ENCODE measurements at regions not wholly inside any gene's neighbourhood (a gene's known extent, or its start where the extent isn't known, plus 50 kb on each side); places are given as distances from the start of the nearest gene placed in this dataset.
"Not testable (repeated sequence)": the region's sequence is repeated elsewhere in the genome, so short reads cannot be mapped to it uniquely, and the experiment has no call there.

GRCh38 chr6:76852776-76853175 lies 610.5 kb downstream of the HTR1B start:
- Mint-ChIP-seq H3K4me3 (no peak overlapping the region), H3K27me3 (ENCODE audit: low read depth in 2 of 2) (no peaks in the 10 kb centered on the region), H3K27ac (no peak overlapping the region), H3K36me3 (no peaks in the 10 kb centered on the region), H3K4me1 (no peaks in the 10 kb centered on the region), H3K9me3 (peaks cover 17 to 20% of the 10 kb centered on the region in 2 donors)
- TF ChIP-seq, protein P1, sequence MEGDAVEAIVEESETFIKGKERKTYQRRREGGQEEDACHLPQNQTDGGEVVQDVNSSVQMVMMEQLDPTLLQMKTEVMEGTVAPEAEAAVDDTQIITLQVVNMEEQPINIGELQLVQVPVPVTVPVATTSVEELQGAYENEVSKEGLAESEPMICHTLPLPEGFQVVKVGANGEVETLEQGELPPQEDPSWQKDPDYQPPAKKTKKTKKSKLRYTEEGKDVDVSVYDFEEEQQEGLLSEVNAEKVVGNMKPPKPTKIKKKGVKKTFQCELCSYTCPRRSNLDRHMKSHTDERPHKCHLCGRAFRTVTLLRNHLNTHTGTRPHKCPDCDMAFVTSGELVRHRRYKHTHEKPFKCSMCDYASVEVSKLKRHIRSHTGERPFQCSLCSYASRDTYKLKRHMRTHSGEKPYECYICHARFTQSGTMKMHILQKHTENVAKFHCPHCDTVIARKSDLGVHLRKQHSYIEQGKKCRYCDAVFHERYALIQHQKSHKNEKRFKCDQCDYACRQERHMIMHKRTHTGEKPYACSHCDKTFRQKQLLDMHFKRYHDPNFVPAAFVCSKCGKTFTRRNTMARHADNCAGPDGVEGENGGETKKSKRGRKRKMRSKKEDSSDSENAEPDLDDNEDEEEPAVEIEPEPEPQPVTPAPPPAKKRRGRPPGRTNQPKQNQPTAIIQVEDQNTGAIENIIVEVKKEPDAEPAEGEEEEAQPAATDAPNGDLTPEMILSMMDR (IDR thresholded peaks at IDR 0.05), result no peak
- WGBS (ENCODE audit: insufficient coverage), result 77% methylated on average over 1 of the region's 1 CpG
- intact Hi-C loops (cut with micrococcal nuclease), result no loop called here
- H3K4me3 ChIP-seq (ENCODE audit: low read length), result no peak overlapping the region
- no peaks in the 10 kb centered on the region for H3K27me3 ChIP-seq (ENCODE audit: control insufficient read depth, insufficient read depth, low read length)
- no peak for DNase-seq
- H3K9me3 ChIP-seq (ENCODE audit: control insufficient read depth, insufficient read depth, low read length), result peaks cover 13% of the 10 kb centered on the region
- H3K4me1 ChIP-seq (ENCODE audit: control insufficient read depth, insufficient read depth, low read length), result no peaks in the 10 kb centered on the region
- no peak for ATAC-seq
- no peak overlapping the region for H3K27ac ChIP-seq (ENCODE audit: low read length)
- H3K36me3 ChIP-seq (ENCODE audit: control insufficient read depth, insufficient read depth, low read length), result no peaks in the 10 kb centered on the region

DNA sequence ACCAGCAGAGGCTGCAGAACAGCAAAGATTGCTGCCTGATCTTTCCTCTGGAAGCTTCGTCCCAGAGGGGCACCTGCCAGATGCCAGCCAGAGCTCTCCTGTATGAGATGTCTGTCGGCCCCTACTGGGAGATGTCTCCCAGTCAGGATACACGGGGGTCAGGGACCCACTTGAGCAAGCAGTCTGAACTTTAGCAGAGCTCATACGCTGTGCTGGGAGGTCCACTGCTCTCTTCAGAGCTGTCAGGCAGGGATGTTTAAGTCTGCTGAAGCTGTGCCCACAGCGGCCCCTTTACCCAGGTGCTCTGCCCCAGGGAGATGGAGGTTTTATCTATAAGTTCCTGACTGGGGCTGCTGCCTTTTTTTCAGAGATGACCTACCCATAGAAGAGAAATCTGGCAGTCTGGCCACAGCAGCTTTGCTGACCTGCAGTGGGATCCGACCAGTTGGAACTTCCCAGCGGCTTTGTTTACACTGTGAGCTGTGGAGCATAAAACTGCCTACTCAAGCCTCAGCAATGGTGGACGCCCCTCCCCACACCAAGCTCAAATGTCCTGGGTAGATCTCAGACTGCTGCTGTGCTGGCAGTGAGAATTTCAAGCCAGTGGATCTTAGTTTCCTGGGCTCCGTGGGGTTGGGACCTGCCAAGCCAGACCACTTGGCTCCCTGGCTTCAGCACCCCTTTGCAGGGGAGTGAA lies 613.9 kb downstream of the HTR1B start:
- intact Hi-C loops (cut with micrococcal nuclease); H3K4me1 ChIP-seq (ENCODE audit: control insufficient read depth, insufficient read depth, low read length); H3K27ac Mint-ChIP-seq; H3K27me3 Mint-ChIP-seq (ENCODE audit: low read depth in 2 of 2); H3K4me3 Mint-ChIP-seq; H3K27me3 ChIP-seq (ENCODE audit: control insufficient read depth, insufficient read depth, low read length); DNase-seq; H3K4me3 ChIP-seq (ENCODE audit: low read length); H3K36me3 Mint-ChIP-seq; H3K27ac ChIP-seq (ENCODE audit: low read length); ATAC-seq; H3K36me3 ChIP-seq (ENCODE audit: control insufficient read depth, insufficient read depth, low read length); H3K4me1 Mint-ChIP-seq: not testable (repeated sequence)
- peaks cover 21 to 35% of the 10 kb centered on the region in 2 donors for H3K9me3 Mint-ChIP-seq
- H3K9me3 ChIP-seq (ENCODE audit: control insufficient read depth, insufficient read depth, low read length), result peaks cover 13% of the 10 kb centered on the region
- WGBS (ENCODE audit: insufficient coverage), result 86% methylated on average over 9 of the region's 9 CpGs

- peaks cover 9% of the 10 kb centered on the region for H3K36me3 Mint-ChIP-seq
- peaks cover 3% of the 10 kb centered on the region for H3K9me3 ChIP-seq (ENCODE audit: control insufficient read depth, insufficient read depth, low read length)
- no peaks in the 10 kb centered on the region for H3K36me3 ChIP-seq (ENCODE audit: control insufficient read depth, insufficient read depth, low read length)
- no peaks in the 10 kb centered on the region for H3K27me3 ChIP-seq (ENCODE audit: control insufficient read depth, insufficient read depth, low read length)
- peaks cover 27 to 34% of the 10 kb centered on the region in 2 donors for H3K9me3 Mint-ChIP-seq
- DNase-seq (no peak), ATAC-seq (no peak)
- intact Hi-C loops (cut with micrococcal nuclease), result no loop called here
- no peak overlapping the region for H3K4me3 ChIP-seq (ENCODE audit: low read length)
- H3K27ac Mint-ChIP-seq, result no peak overlapping the region
- no peaks in the 10 kb centered on the region for H3K4me1 Mint-ChIP-seq
- 0% methylated on average over 1 of the region's 1 CpG for WGBS (ENCODE audit: insufficient coverage)
- H3K4me3 Mint-ChIP-seq, result no peak overlapping the region
- no peaks in the 10 kb centered on the region for H3K4me1 ChIP-seq (ENCODE audit: control insufficient read depth, insufficient read depth, low read length)
- TF ChIP-seq, protein P1 (IDR thresholded peaks at IDR 0.05), result no peak
- H3K27ac ChIP-seq (ENCODE audit: low read length), result no peak overlapping the region
- H3K27me3 Mint-ChIP-seq (ENCODE audit: low read depth in 2 of 2), result no peaks in the 10 kb centered on the region
These were observed 620.1 kb downstream of the HTR1B start for GRCh38 chr6:76843054-76843822.

- no peaks in the 10 kb centered on the region for H3K27me3 Mint-ChIP-seq (ENCODE audit: low read depth in 2 of 2)
- H3K4me3 ChIP-seq (ENCODE audit: low read length), result no peak overlapping the region
- no peak overlapping the region for H3K4me3 Mint-ChIP-seq
- peaks cover 19 to 21% of the 10 kb centered on the region in 2 donors for H3K9me3 Mint-ChIP-seq
- H3K27me3 ChIP-seq (ENCODE audit: control insufficient read depth, insufficient read depth, low read length), result no peaks in the 10 kb centered on the region
- ATAC-seq (no peak), DNase-seq (no peak)
- no peaks in the 10 kb centered on the region for H3K36me3 ChIP-seq (ENCODE audit: control insufficient read depth, insufficient read depth, low read length)
- H3K4me1 Mint-ChIP-seq, result no peaks in the 10 kb centered on the region
- intact Hi-C loops (cut with micrococcal nuclease), result no loop called here
- no peak overlapping the region for H3K27ac Mint-ChIP-seq
- no peaks in the 10 kb centered on the region for H3K4me1 ChIP-seq (ENCODE audit: control insufficient read depth, insufficient read depth, low read length)
- TF ChIP-seq, protein P1 (IDR thresholded peaks at IDR 0.05), result no peak
- no peaks in the 10 kb centered on the region for H3K36me3 Mint-ChIP-seq
- H3K9me3 ChIP-seq (ENCODE audit: control insufficient read depth, insufficient read depth, low read length), result peaks cover 3% of the 10 kb centered on the region
- WGBS (ENCODE audit: insufficient coverage), result 78% methylated on average over 2 of the region's 3 CpGs
- H3K27ac ChIP-seq (ENCODE audit: low read length), result no peak overlapping the region
These were observed 622.4 kb downstream of the HTR1B start for GRCh38 chr6:76840865-76841264.

All from natural killer cell (primary cell).